HepG2 (cell line): ENCODE measurements at regions not wholly inside any gene's neighbourhood (a gene's known extent, or its start where the extent isn't known, plus 50 kb on each side); places are given as distances from the start of the nearest gene placed in this dataset.
A peak's percentile ranks its signal among the peaks of the same experiment; 100 is the strongest.

Source experiments
- ATAC-seq: fragments of 200-7000 bp; cut with Tn5 transposase; 3 replicates; pipeline ENCODE4 v1.9.1; 2020; ENCODE audit warnings: mild to moderate bottlenecking, moderate library complexity
- BruUV-seq: library from RNA; stranded (reverse); fragments of 400-500 nt; replicated peaks from 2 replicates; lab custom pipeline; 2021; lab: Mats Ljungman, UMichigan
- CTCF ChIA-PET: fragments of 300-600 bp; formaldehyde crosslinking; extraction: SDS; loops from one replicate; lab custom pipeline; 2021; ENCODE audit warnings: low total read pairs, inconsistent platforms, low intra/inter-chr PET ratio; lab: Yijun Ruan, JAX
- POLR2A ChIA-PET: fragments of 350-600 bp; sonication (Branson Sonifier 250); formaldehyde crosslinking; loops from one replicate; lab custom pipeline; 2020; ENCODE audit warnings: antibody characterized with exemption, inconsistent platforms; lab: Yijun Ruan, JAX
- DNase-seq: peaks from one replicate; pipeline ENCODE4 v3.0.0-alpha.2; 2015; ENCODE audit warnings: low spot score
- FAIRE-seq: peaks from 3 replicates; lab custom pipeline; 2011; peaks lifted over from hg19 to GRCh38; lab: Jason Lieb, UNC
- H2AFZ ChIP-seq: one replicate; pipeline ENCODE4 v1.6.1; 2011; ENCODE audit warnings: low read length, inconsistent platforms
- H3K27ac ChIP-seq: fragments of 300-600 bp; 3 replicates; pipeline ENCODE4 v1.8.0; 2011; ENCODE audit warnings: mixed run types, mild to moderate bottlenecking, mixed read lengths, low read length, inconsistent platforms; ENCODE audit not compliant: insufficient read depth; ENCODE audit errors: extremely low read length
- H3K27me3 ChIP-seq, 2 experiments: fragments of 200-600 bp in 1 of 2; 2 replicates in 1 of 2; 3 replicates in 1 of 2; pipeline versions ENCODE4 v1.6.0 to v1.8.0; 2011; ENCODE audit warnings: low read length in 2 of 2, mild to moderate bottlenecking in 2 of 2, moderate library complexity in 2 of 2, inconsistent platforms in 1 of 2; ENCODE audit not compliant: insufficient read depth in 2 of 2, control insufficient read depth in 1 of 2
- H3K36me3 ChIP-seq, 2 experiments: fragments of 200-600 bp in 1 of 2; replicated peaks in 1 of 2; 2 replicates in 1 of 2; 3 replicates in 1 of 2; pipeline versions ENCODE4 v1.5.1 to v1.8.0; 2011; ENCODE audit warnings: low read length in 2 of 2, inconsistent platforms in 1 of 2; ENCODE audit not compliant: insufficient read depth in 2 of 2, control insufficient read depth in 1 of 2
- H3K4me1 ChIP-seq: 2 replicates; pipeline ENCODE4 v1.5.1; 2012; ENCODE audit warnings: low read length, inconsistent platforms; ENCODE audit not compliant: insufficient read depth
- H3K4me2 ChIP-seq: 2 replicates; pipeline ENCODE4 v1.6.0; 2011; ENCODE audit warnings: low read depth, low read length, inconsistent platforms
- H3K4me3 ChIP-seq, 3 experiments: fragments of 200-600 bp in 1 of 3; sonication (generic), shearing (Covaris generic) in 1 of 3; replicated peaks in 1 of 3; 2 replicates each; pipeline ENCODE4 v1.5.1; 2011 to 2016; ENCODE audit warnings: low read length in 3 of 3, inconsistent platforms in 2 of 3, low read depth in 2 of 3, mild to moderate bottlenecking in 2 of 3, control low read depth in 1 of 3, mixed read lengths in 1 of 3; ENCODE audit not compliant: insufficient read depth in 1 of 3
- H3K79me2 ChIP-seq: one replicate; pipeline ENCODE4 v1.6.1; 2011; ENCODE audit warnings: low read length, inconsistent platforms; ENCODE audit not compliant: insufficient read depth
- H3K9ac ChIP-seq: 2 replicates; pipeline ENCODE4 v1.6.0; 2011; ENCODE audit warnings: mild to moderate bottlenecking, low read depth, low read length, inconsistent platforms; ENCODE audit not compliant: insufficient read depth
- H3K9me3 ChIP-seq: 2 replicates; pipeline ENCODE4 v1.5.1; 2012; ENCODE audit warnings: mild to moderate bottlenecking, low read length
- H4K20me1 ChIP-seq: 2 replicates; pipeline ENCODE4 v1.6.0; 2011; ENCODE audit warnings: inconsistent platforms, mild to moderate bottlenecking, low read length, moderate library complexity; ENCODE audit not compliant: insufficient read depth
- HOXA9 ChIP-seq: sonication (generic); formaldehyde crosslinking; IDR thresholded peaks from 2 replicates; pipeline ENCODE4 v1.8.1; 2022; ENCODE audit warnings: missing genetic modification reagents, mild to moderate bottlenecking, moderate library complexity, borderline replicate concordance
- KLF11 ChIP-seq: IDR thresholded peaks from 2 replicates; pipeline ENCODE4 v1.6.1; 2016; ENCODE audit warnings: missing compliant biosample characterization
- KLF6 ChIP-seq: IDR thresholded peaks from 2 replicates; pipeline ENCODE4 v1.8.0; 2016; ENCODE audit warnings: missing biosample characterization, missing genetic modification reagents
- MAF1 ChIP-seq: sonication (generic); formaldehyde crosslinking; IDR thresholded peaks from 2 replicates; pipeline ENCODE4 v1.5.0; 2020; ENCODE audit warnings: missing genetic modification reagents, borderline replicate concordance
- MAZ ChIP-seq, 2 experiments: sonication (generic) in 1 of 2; formaldehyde crosslinking in 1 of 2; IDR thresholded peaks; 2 replicates each; pipeline versions ENCODE4 v1.5.0 to v1.6.1; 2012 to 2020; ENCODE audit warnings: low read depth in 2 of 2, mild to moderate bottlenecking in 2 of 2, borderline replicate concordance in 1 of 2, improper control_type of control experiment in 1 of 2, low read length in 1 of 2, missing genetic modification reagents in 1 of 2, moderate library complexity in 1 of 2
- MZF1 ChIP-seq: sonication (generic); formaldehyde crosslinking; IDR thresholded peaks from 2 replicates; pipeline ENCODE4 v1.8.1; 2023; ENCODE audit warnings: mild to moderate bottlenecking, missing genetic modification reagents, borderline replicate concordance
- SOX13 ChIP-seq, 3 experiments: fragments of 450-650 bp in 1 of 3; sonication (generic) in 1 of 3; formaldehyde crosslinking in 1 of 3; IDR thresholded peaks in 2 of 3; conservative IDR thresholded peaks in 1 of 3; 2 replicates each; pipeline versions ENCODE4 v1.5.0 to v1.6.1; 2016 to 2020; ENCODE audit warnings: antibody characterized with exemption in 1 of 3, mild to moderate bottlenecking in 1 of 3, missing compliant biosample characterization in 1 of 3, missing genetic modification reagents in 1 of 3, moderate library complexity in 1 of 3
- ZFP82 ChIP-seq: sonication (generic); formaldehyde crosslinking; IDR thresholded peaks from 2 replicates; pipeline ENCODE4 v1.5.1; 2020; ENCODE audit warnings: mild to moderate bottlenecking, missing genetic modification reagents, borderline replicate concordance
- ZNF24 ChIP-seq: fragments of 450-650 bp; IDR thresholded peaks from 2 replicates; pipeline ENCODE4 v1.6.1; 2017; ENCODE audit warnings: antibody characterized with exemption, mild to moderate bottlenecking
- ZNF251 ChIP-seq: sonication (generic); formaldehyde crosslinking; IDR thresholded peaks from 2 replicates; pipeline ENCODE4 v1.9.0; 2021; ENCODE audit warnings: mild to moderate bottlenecking, missing genetic modification reagents
- ZNF33A ChIP-seq: sonication (generic); formaldehyde crosslinking; IDR thresholded peaks from 2 replicates; pipeline ENCODE4 v1.5.1; 2020; ENCODE audit warnings: missing genetic modification reagents, mild to moderate bottlenecking, moderate library complexity, borderline replicate concordance
- ZNF34 ChIP-seq: sonication (generic); formaldehyde crosslinking; IDR thresholded peaks from 2 replicates; pipeline ENCODE4 v1.4.0; 2020; ENCODE audit warnings: mild to moderate bottlenecking, missing genetic modification reagents, borderline replicate concordance
- ZNF660 ChIP-seq: sonication (generic); formaldehyde crosslinking; IDR thresholded peaks from 2 replicates; pipeline ENCODE4 v1.5.1; 2020; ENCODE audit warnings: mild to moderate bottlenecking, low read depth, missing genetic modification reagents, borderline replicate concordance
- ZNF772 ChIP-seq: sonication (generic); formaldehyde crosslinking; IDR thresholded peaks from 2 replicates; pipeline ENCODE4 v1.5.0; 2020; ENCODE audit warnings: mild to moderate bottlenecking, missing genetic modification reagents
- WGBS: methylation state at CpG from one replicate; pipeline ENCODE4 v1.1.6; 2017; ENCODE audit warnings: low lambda C conversion rate; 5-methylcytosine and 5-hydroxymethylcytosine counted together
- in situ Hi-C: cut with HindIII; loops from 2 replicates; pipeline ENCODE4 v1.10.0; 2017; ENCODE audit warnings: low pct_unique_long_range_greater_than_20kb; ENCODE audit not compliant: extremely low pct_ligation_motif_present
- intact Hi-C: fragments of 100-400 bp; cut with micrococcal nuclease; formaldehyde crosslinking; loops from one replicate; pipeline ENCODE4 v1.10.0; 2022; ENCODE audit not compliant: unreplicated experiment
- TF ChIP-seq, protein P1 (sequence below): sonication (generic); formaldehyde crosslinking; IDR thresholded peaks from 2 replicates; pipeline ENCODE4 v1.9.0; 2021; ENCODE audit warnings: missing genetic modification reagents, mild to moderate bottlenecking, borderline replicate concordance

DNA sequence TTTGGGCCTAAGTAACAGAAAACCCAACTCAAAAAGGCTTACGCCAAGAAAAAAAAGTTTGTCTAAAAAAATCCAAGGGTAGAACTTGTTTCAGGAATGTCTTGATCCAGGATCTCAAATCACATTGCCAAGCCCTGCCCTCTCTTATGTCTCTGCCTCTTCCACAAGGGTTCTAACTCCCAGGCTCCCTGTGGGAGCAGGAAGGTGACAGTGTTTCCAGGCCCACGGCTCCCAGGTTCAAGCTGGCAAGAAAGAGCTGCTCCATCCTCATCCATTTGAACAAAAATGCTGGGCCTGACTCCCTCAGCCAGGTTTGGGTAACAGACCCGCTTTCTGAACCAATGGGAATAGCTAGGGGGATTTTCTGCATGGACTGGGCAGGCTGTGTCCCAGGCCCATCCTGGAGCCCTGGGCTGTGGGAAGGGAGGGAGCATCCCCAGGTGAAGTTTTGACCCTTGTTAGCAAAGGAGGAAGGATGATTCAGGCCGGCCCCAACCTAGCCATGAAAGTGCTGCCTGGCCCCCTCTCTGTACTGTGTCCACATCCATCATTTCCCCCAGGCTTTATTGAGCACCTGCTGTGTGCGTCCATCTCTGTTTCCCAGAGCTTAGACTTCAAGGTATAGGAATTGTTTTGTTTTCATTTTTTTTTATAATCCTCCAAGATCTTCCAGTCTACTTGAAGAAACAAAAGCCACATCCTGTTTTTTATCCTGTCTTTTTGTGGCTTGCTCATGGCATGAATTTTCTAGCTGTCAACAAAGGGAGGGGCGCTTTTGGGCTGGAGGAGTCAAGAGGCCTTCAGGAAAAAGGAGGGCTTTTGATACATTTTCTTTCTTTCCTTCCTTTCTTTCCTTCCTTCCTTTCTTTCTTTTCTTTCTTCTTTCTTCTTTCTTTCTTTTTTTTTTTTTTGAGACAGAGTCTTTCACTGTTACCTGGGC, 159.8 kb downstream of the TFAP2C start (continued):
- TF ChIP-seq MZF1 (CRISPR knock-in tag) (0 out of 2 replicates have a peak, but pooled peaks have one; percentile 21), KLF6 (CRISPR knock-in tag) (no peak), SOX13 (IDR thresholded peaks at IDR 0.05) (no peak), SOX13 (CRISPR knock-in tag; conservative IDR thresholded peaks at IDR 0.05 in 1 of 2, IDR thresholded peaks at IDR 0.05 in 1 of 2) (no peak)
- TF ChIP-seq, protein P1, sequence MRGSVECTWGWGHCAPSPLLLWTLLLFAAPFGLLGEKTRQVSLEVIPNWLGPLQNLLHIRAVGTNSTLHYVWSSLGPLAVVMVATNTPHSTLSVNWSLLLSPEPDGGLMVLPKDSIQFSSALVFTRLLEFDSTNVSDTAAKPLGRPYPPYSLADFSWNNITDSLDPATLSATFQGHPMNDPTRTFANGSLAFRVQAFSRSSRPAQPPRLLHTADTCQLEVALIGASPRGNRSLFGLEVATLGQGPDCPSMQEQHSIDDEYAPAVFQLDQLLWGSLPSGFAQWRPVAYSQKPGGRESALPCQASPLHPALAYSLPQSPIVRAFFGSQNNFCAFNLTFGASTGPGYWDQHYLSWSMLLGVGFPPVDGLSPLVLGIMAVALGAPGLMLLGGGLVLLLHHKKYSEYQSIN (CRISPR knock-in tag): no peak

DNA sequence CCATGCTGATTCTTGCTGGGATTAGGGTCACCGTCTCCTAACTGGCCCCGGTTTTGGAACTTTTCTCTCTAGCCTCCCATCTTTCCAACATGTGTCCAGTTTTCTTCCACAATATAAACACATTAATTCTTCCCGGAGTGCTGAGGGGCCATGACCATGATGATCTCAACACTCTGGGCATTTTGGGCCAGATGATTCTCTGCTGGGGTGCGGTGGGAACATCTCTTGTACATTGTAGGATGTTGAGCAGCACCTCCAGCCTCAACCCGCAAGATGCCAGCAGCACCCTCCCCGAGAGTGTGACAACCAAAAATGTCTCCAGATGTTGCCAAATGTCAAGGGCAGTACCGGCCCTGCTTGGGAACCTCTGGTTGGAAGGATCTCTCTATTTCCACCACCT, 164.8 kb downstream of the TFAP2C start:
- TF ChIP-seq ZNF34 (no peak), HOXA9 (CRISPR knock-in tag) (no peak), ZFP82 (CRISPR knock-in tag) (no peak), ZNF251 (CRISPR knock-in tag) (no peak), ZNF660 (CRISPR knock-in tag) (no peak), MAZ (IDR thresholded peaks at IDR 0.05; ENCODE audit: borderline replicate concordance, low read depth, low read length) (no peak), MAZ (CRISPR knock-in tag; IDR thresholded peaks at IDR 0.05; ENCODE audit: low read depth) (no peak), MAF1 (CRISPR knock-in tag) (no peak), ZNF772 (CRISPR knock-in tag) (no peak), ZNF33A (CRISPR knock-in tag) (no peak), ZNF24 (no peak), KLF11 (no peak)
- H4K20me1 ChIP-seq: no peaks in the 10 kb centered on the region
- no peak overlapping the region for H2AFZ ChIP-seq
- H3K4me1 ChIP-seq: no peaks in the 10 kb centered on the region
- 20% methylated on average over 7 of the region's 7 CpGs for WGBS
- DNase-seq (no peak), FAIRE-seq (no peak), ATAC-seq (no peak)
- intact Hi-C loops (no loop called here), in situ Hi-C loops (no loop called here)
- no peaks in the 10 kb centered on the region for H3K36me3 ChIP-seq
- no peak overlapping the region for H3K4me3 ChIP-seq
- no TSS peak for BruUV-seq
- ChIA-PET CTCF (no interaction called here), POLR2A (no interaction called here)
- H3K9me3 ChIP-seq: peaks cover 12% of the 10 kb centered on the region
- H3K79me2 ChIP-seq: no peaks in the 10 kb centered on the region
- no peak overlapping the region for H3K9ac ChIP-seq
- H3K27me3 ChIP-seq: peaks cover 2 to 30% of the 10 kb centered on the region in 2 experiments; a peak in 4 of 5 replicates
- no peak overlapping the region for H3K4me2 ChIP-seq
- no peak overlapping the region for H3K27ac ChIP-seq
